Smooth muscle cell (in vitro differentiated cells): ENCODE measurements at regions not wholly inside any gene's neighbourhood (a gene's known extent, or its start where the extent isn't known, plus 50 kb on each side); places are given as distances from the start of the nearest gene placed in this dataset.
"Not testable (repeated sequence)": the region's sequence is repeated elsewhere in the genome, so short reads cannot be mapped to it uniquely, and the experiment has no call there.

Source experiments
- DNase-seq: peaks from one replicate; lab custom pipeline; 2025; ENCODE audit not compliant: unreplicated experiment; lab: John Stamatoyannopoulos, UW
- H2AFZ ChIP-seq: fragments of 200-600 bp; sonication (generic); 2 replicates; pipeline ENCODE4 v1.6.0; 2016; ENCODE audit warnings: antibody characterized with exemption, low read depth, mild to moderate bottlenecking
- H3F3A ChIP-seq: fragments of 200-600 bp; sonication (generic); 2 replicates; pipeline ENCODE4 v1.6.0; 2017; ENCODE audit warnings: antibody characterized with exemption, low read depth
- H3K27ac ChIP-seq: fragments of 200-600 bp; sonication (generic); 2 replicates; pipeline ENCODE4 v1.5.1; 2016; ENCODE audit warnings: low read depth, mild to moderate bottlenecking
- H3K27me3 ChIP-seq: fragments of 200-600 bp; sonication (generic); 2 replicates; pipeline ENCODE4 v1.6.1; 2016; ENCODE audit warnings: low read depth, mild to moderate bottlenecking
- H3K36me3 ChIP-seq: fragments of 200-600 bp; sonication (generic); 2 replicates; pipeline ENCODE4 v1.5.1; 2016; ENCODE audit warnings: low read depth
- H3K4me1 ChIP-seq: fragments of 200-600 bp; sonication (generic); 2 replicates; pipeline ENCODE4 v1.5.1; 2016; ENCODE audit warnings: low read depth
- H3K4me2 ChIP-seq: fragments of 200-600 bp; sonication (generic); 2 replicates; pipeline ENCODE4 v1.6.0; 2016; ENCODE audit warnings: mild to moderate bottlenecking
- H3K4me3 ChIP-seq: fragments of 200-600 bp; sonication (generic); 2 replicates; pipeline ENCODE4 v1.5.1; 2016; ENCODE audit warnings: mild to moderate bottlenecking
- H3K79me2 ChIP-seq: fragments of 200-600 bp; sonication (generic); 2 replicates; pipeline ENCODE4 v1.6.0; 2016; ENCODE audit warnings: low read depth, mild to moderate bottlenecking
- H3K9ac ChIP-seq: fragments of 200-600 bp; sonication (generic); 2 replicates; pipeline ENCODE4 v1.6.0; 2016; ENCODE audit warnings: low read depth
- H3K9me3 ChIP-seq: fragments of 200-600 bp; sonication (generic); replicated peaks from 2 replicates; pipeline ENCODE4 v1.5.1; 2016; ENCODE audit warnings: low read depth
- H4K20me1 ChIP-seq: fragments of 200-600 bp; sonication (generic); 2 replicates; pipeline ENCODE4 v1.6.0; 2016; ENCODE audit warnings: low read depth
- WGBS: methylation state at CpG from one replicate; pipeline ENCODE4 v1.1.7; 2016; ENCODE audit warnings: low lambda C conversion rate; 5-methylcytosine and 5-hydroxymethylcytosine counted together

GRCh38 chr1:149338698-149339097 is 136.1 kb upstream of the NBPF19 start:
- not testable (repeated sequence) for H3K4me1 ChIP-seq, DNase-seq, H3K4me3 ChIP-seq, H2AFZ ChIP-seq, H3F3A ChIP-seq, H3K36me3 ChIP-seq, H3K4me2 ChIP-seq, H4K20me1 ChIP-seq, H3K9me3 ChIP-seq, H3K27me3 ChIP-seq, H3K79me2 ChIP-seq, H3K27ac ChIP-seq, H3K9ac ChIP-seq
- no CpG with 5 or more reads among the region's 7 CpGs for WGBS

- H3K4me1 ChIP-seq, H4K20me1 ChIP-seq, H3K9ac ChIP-seq, H3K27ac ChIP-seq, H3K79me2 ChIP-seq, H2AFZ ChIP-seq, H3F3A ChIP-seq, H3K4me2 ChIP-seq, H3K4me3 ChIP-seq, DNase-seq, H3K9me3 ChIP-seq, H3K27me3 ChIP-seq, H3K36me3 ChIP-seq: not testable (repeated sequence)
- WGBS = no CpG with 5 or more reads among the region's 1 CpG
Measured at GRCh38 chr1:149349448-149349847, 125.4 kb upstream of the NBPF19 start.

- not testable (repeated sequence) for H3K9me3 ChIP-seq, H3K4me3 ChIP-seq, H2AFZ ChIP-seq, H3K9ac ChIP-seq, H4K20me1 ChIP-seq, DNase-seq, H3K36me3 ChIP-seq, H3F3A ChIP-seq, H3K27ac ChIP-seq, H3K27me3 ChIP-seq, H3K4me1 ChIP-seq, H3K4me2 ChIP-seq, H3K79me2 ChIP-seq
- WGBS = no CpG with 5 or more reads among the region's 1 CpG
Measured at GRCh38 chr1:149352205-149352604, 122.6 kb upstream of the NBPF19 start.

- H3K4me2 ChIP-seq, H3F3A ChIP-seq, H3K9ac ChIP-seq, H2AFZ ChIP-seq, H3K4me3 ChIP-seq, H3K27me3 ChIP-seq, H3K79me2 ChIP-seq, H3K27ac ChIP-seq, H4K20me1 ChIP-seq, H3K9me3 ChIP-seq, H3K4me1 ChIP-seq, H3K36me3 ChIP-seq, DNase-seq: not testable (repeated sequence)
- WGBS = no CpG with 5 or more reads among the region's 2 CpGs
Measured at GRCh38 chr1:149354579-149354978, 120.3 kb upstream of the NBPF19 start.

GRCh38 chr1:149355748-149356147 is 119.1 kb upstream of the NBPF19 start:
- H3K4me2 ChIP-seq, H2AFZ ChIP-seq, H3K9me3 ChIP-seq, H3K4me3 ChIP-seq, H3K36me3 ChIP-seq, H3K9ac ChIP-seq, H3K27me3 ChIP-seq, H4K20me1 ChIP-seq, H3K27ac ChIP-seq, H3K79me2 ChIP-seq, H3K4me1 ChIP-seq, H3F3A ChIP-seq, DNase-seq: not testable (repeated sequence)
- no CpG with 5 or more reads among the region's 1 CpG for WGBS

- not testable (repeated sequence) for H3K9me3 ChIP-seq, H4K20me1 ChIP-seq, H3K9ac ChIP-seq, H3K4me1 ChIP-seq, H3K27ac ChIP-seq, H3K27me3 ChIP-seq, H3K36me3 ChIP-seq, H3K4me3 ChIP-seq, H3K4me2 ChIP-seq, H3F3A ChIP-seq, H2AFZ ChIP-seq, DNase-seq, H3K79me2 ChIP-seq
- no CpG with 5 or more reads among the region's 4 CpGs for WGBS
Measured at GRCh38 chr1:149356152-149356551, 118.7 kb upstream of the NBPF19 start.

GRCh38 chr1:149360351-149360750 is 114.5 kb upstream of the NBPF19 start:
- H3K27ac ChIP-seq, H3K4me3 ChIP-seq, H4K20me1 ChIP-seq, H2AFZ ChIP-seq, H3K4me1 ChIP-seq, H3K9me3 ChIP-seq, H3K79me2 ChIP-seq, H3K4me2 ChIP-seq, H3K9ac ChIP-seq, H3F3A ChIP-seq, H3K36me3 ChIP-seq, H3K27me3 ChIP-seq, DNase-seq: not testable (repeated sequence)
- WGBS = no CpG with 5 or more reads among the region's 3 CpGs

GRCh38 chr1:149361310-149361709 is 113.5 kb upstream of the NBPF19 start:
- H3K79me2 ChIP-seq, DNase-seq, H3K4me2 ChIP-seq, H4K20me1 ChIP-seq, H3K9me3 ChIP-seq, H3K36me3 ChIP-seq, H3F3A ChIP-seq, H2AFZ ChIP-seq, H3K4me3 ChIP-seq, H3K9ac ChIP-seq, H3K27me3 ChIP-seq, H3K27ac ChIP-seq, H3K4me1 ChIP-seq: not testable (repeated sequence)
- WGBS = no CpG with 5 or more reads among the region's 2 CpGs

- not testable (repeated sequence) for H3K4me1 ChIP-seq, H2AFZ ChIP-seq, H3K36me3 ChIP-seq, H3K9me3 ChIP-seq, H3K27ac ChIP-seq, H3K27me3 ChIP-seq, H3K4me3 ChIP-seq, H3K9ac ChIP-seq, DNase-seq, H3K4me2 ChIP-seq, H3F3A ChIP-seq, H3K79me2 ChIP-seq, H4K20me1 ChIP-seq
- no CpG with 5 or more reads among the region's 1 CpG for WGBS
Measured at GRCh38 chr1:149364188-149364981, 110.5 kb upstream of the NBPF19 start.
